ENCODE measurements at regions not wholly inside any gene's neighbourhood (a gene's known extent, or its start where the extent isn't known, plus 50 kb on each side); places are given as distances from the start of the nearest gene placed in this dataset.

DNA sequence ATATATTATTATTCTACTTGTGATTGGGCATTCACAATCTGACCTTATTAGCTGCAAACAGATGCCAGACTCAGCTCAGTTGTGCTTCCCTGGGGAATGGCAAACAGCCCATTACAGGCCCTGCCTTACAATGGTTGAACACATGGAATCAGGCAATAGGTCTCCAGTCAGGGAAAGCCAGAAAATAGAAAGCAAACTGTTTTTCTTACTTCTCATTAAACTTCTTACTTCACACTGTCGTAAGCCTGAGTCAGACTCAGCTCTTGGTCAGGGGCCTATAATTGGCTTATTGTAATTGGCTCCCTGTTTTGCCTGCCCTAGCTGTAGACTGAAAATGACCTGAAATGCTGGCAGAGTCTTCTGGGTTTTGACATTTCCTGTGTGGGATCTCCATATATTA lies 77.0 kb upstream of the CA10 start:
- Histone ChIP-seq H3K4me1 (peaks cover 0 to 7% of the 10 kb centered on the region in 2 donors), H3K4me3 (replicated peaks in 1 of 3) (no peak overlapping the region), H3K36me3 (no peaks in the 10 kb centered on the region), H3K27ac (no peak overlapping the region), H3K27me3 (no peaks in the 10 kb centered on the region), H3K9me3 (no peaks in the 10 kb centered on the region)
- TF ChIP-seq POLR2A (IDR thresholded peaks at IDR 0.05): no peak
- TF ChIP-seq, protein P1, sequence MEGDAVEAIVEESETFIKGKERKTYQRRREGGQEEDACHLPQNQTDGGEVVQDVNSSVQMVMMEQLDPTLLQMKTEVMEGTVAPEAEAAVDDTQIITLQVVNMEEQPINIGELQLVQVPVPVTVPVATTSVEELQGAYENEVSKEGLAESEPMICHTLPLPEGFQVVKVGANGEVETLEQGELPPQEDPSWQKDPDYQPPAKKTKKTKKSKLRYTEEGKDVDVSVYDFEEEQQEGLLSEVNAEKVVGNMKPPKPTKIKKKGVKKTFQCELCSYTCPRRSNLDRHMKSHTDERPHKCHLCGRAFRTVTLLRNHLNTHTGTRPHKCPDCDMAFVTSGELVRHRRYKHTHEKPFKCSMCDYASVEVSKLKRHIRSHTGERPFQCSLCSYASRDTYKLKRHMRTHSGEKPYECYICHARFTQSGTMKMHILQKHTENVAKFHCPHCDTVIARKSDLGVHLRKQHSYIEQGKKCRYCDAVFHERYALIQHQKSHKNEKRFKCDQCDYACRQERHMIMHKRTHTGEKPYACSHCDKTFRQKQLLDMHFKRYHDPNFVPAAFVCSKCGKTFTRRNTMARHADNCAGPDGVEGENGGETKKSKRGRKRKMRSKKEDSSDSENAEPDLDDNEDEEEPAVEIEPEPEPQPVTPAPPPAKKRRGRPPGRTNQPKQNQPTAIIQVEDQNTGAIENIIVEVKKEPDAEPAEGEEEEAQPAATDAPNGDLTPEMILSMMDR (IDR thresholded peaks at IDR 0.05): no peak
- DNase-seq: peak in 1 of 2 donors; percentile 6
- intact Hi-C loops (cut with DNase I): no loop called here
- WGBS, 2 donors: 63 to 75% methylated on average over 1 of the region's 1 CpG

DNA sequence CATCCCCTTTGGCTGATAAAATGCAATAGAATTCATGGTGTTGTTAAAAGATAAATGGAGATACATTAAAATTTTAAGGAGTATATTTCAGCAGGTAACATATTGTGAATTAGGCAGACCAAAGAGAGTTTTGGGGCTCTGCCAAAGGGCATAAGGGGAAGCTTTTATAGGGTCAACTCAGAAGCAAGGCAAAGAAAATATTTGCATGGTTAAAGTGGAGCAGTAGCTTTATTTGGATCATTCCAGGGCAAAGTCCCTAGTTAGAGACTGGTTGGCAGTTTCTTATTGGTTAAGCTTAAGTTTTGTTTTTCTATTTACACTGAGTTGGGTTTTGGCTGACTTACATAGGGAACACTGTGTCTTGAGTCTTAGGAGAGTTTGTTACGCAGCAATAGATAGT lies 75.1 kb upstream of the CA10 start:
- DNase-seq: peak; percentile 20 to 45
- Histone ChIP-seq H3K36me3 (no peaks in the 10 kb centered on the region), H3K4me1 (peaks cover 0 to 7% of the 10 kb centered on the region in 2 donors), H3K27ac (peak overlapping the region in 2 of 3 donors; percentile 32 to 49), H3K9me3 (no peaks in the 10 kb centered on the region), H3K27me3 (no peaks in the 10 kb centered on the region), H3K4me3 (replicated peaks in 1 of 3) (no peak overlapping the region)
- TF ChIP-seq POLR2A (IDR thresholded peaks at IDR 0.05): no peak
- TF ChIP-seq, protein P1 (IDR thresholded peaks at IDR 0.05): no peak
- intact Hi-C loops (cut with DNase I): no loop called here
- WGBS, 2 donors: 42% methylated on average over 1 of the region's 1 CpG

DNA sequence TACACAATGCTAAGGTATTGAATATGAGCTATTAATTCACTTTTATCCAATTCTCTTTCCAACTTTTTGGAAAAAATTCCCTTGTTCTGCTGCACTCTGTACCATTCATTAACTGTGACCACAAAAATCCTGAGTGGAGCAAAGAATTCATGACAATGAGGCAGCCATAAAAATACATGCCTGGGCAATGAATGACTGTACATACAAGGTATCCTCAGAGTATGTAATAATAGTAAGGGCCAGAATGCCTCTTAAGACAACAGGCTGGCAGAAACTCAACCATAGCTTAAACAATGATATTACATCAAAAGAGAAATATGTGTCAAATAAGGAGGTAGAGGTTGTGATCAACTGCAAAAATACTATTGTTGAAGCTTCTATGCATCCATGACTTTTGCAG lies 74.7 kb upstream of the CA10 start:
- Histone ChIP-seq H3K27ac (peak overlapping the region in 1 of 3 donors; percentile 32), H3K4me3 (replicated peaks in 1 of 3) (no peak overlapping the region), H3K36me3 (no peaks in the 10 kb centered on the region), H3K27me3 (no peaks in the 10 kb centered on the region), H3K4me1 (peaks cover 0 to 7% of the 10 kb centered on the region in 2 donors), H3K9me3 (no peaks in the 10 kb centered on the region)
- DNase-seq: no peak
- TF ChIP-seq POLR2A (IDR thresholded peaks at IDR 0.05): no peak
- TF ChIP-seq, protein P1 (IDR thresholded peaks at IDR 0.05): no peak
- intact Hi-C loops (cut with DNase I): no loop called here

DNA sequence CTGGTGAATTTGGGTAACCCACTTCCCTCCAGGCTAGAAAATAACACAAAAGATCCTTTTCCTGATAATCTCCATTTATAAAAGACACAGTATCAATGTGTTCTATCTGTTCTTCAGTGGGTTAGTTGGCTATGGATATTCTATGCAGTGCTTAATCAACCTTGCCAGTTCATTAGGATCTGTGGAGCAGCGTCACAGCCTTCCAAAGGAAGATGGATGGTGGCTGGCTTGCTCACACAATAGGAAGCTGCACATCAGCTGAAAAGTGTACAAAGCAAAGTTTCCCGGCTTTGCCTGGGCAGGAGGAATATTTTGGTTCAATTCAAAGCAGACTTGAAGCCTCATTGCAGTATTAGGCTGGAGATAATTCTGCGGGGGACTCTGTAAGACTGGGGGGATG lies 70.3 kb upstream of the CA10 start:
- H3K27me3 ChIP-seq: no peaks in the 10 kb centered on the region
- TF ChIP-seq, protein P1 (IDR thresholded peaks at IDR 0.05): no peak
- TF ChIP-seq POLR2A (IDR thresholded peaks at IDR 0.05): no peak
- no peaks in the 10 kb centered on the region for H3K9me3 ChIP-seq
- H3K4me1 ChIP-seq: peaks cover 0 to 4% of the 10 kb centered on the region in 2 donors
- intact Hi-C loops (cut with DNase I): no loop called here
- no peak overlapping the region for H3K4me3 ChIP-seq (replicated peaks in 1 of 3)
- DNase-seq: no peak
- H3K36me3 ChIP-seq: no peaks in the 10 kb centered on the region
- no peak overlapping the region for H3K27ac ChIP-seq
- 76 to 90% methylated on average over 3 of the region's 3 CpGs for whole genome bisulfite sequencing, 2 donors

DNA sequence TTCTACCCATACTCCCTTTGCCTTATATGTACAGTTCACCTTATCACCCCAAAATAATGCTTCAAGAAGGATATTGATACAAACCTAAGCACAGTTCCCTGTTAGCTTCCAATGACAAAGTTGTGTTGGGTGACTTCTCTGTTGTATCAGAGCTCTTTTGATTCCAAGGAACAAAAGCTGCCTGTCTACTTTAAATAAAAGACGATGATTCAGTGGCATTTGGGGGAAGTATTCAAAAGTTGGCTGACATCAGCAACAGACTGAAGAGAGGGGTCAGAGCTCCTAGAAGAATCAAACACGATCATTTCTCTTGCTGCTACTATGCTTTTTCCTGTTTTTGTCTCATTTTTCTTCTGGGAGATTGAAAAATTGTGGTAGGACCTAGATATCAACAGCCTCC lies 69.4 kb upstream of the CA10 start:
- H3K36me3 ChIP-seq: no peaks in the 10 kb centered on the region
- intact Hi-C loops (cut with DNase I): no loop called here
- WGBS, 2 donors: 75% methylated on average over 2 of the region's 2 CpGs
- DNase-seq: no peak
- TF ChIP-seq, protein P1 (IDR thresholded peaks at IDR 0.05): no peak
- TF ChIP-seq POLR2A (IDR thresholded peaks at IDR 0.05): no peak
- H3K27me3 ChIP-seq: no peaks in the 10 kb centered on the region
- no peaks in the 10 kb centered on the region for H3K9me3 ChIP-seq
- no peak overlapping the region for H3K27ac ChIP-seq
- no peak overlapping the region for H3K4me3 ChIP-seq (replicated peaks in 1 of 3)
- peaks cover 0 to under 1% of the 10 kb centered on the region in 2 donors for H3K4me1 ChIP-seq

Measured in thyroid gland (tissue), 4 donors.